ENCODE measurements at regions not wholly inside any gene's neighbourhood (a gene's known extent, or its start where the extent isn't known, plus 50 kb on each side); places are given as distances from the start of the nearest gene placed in this dataset.
"Not testable (repeated sequence)": the region's sequence is repeated elsewhere in the genome, so short reads cannot be mapped to it uniquely, and the experiment has no call there.

DNA sequence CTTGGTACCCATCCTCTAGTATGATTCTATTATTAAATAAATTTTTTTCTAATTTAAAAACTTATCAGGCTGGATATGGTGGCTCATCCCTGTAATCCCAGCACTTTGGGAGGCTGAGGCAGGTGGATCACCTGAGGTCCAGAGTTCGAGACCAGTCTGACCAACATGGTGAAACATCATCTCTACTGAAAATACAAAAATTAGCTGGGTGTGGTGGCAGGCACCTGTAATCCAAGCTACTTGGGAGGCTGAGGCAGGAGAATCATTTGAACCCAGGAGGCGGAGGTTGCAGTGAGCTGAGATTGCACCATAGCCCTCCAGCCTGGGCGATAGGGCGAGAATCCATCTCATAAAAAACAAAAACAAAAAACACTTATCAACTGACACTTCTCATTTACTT is 639.0 kb downstream of the IRS1 start:
- DNase-seq (ENCODE audit: low spot score): not testable (repeated sequence)

DNA sequence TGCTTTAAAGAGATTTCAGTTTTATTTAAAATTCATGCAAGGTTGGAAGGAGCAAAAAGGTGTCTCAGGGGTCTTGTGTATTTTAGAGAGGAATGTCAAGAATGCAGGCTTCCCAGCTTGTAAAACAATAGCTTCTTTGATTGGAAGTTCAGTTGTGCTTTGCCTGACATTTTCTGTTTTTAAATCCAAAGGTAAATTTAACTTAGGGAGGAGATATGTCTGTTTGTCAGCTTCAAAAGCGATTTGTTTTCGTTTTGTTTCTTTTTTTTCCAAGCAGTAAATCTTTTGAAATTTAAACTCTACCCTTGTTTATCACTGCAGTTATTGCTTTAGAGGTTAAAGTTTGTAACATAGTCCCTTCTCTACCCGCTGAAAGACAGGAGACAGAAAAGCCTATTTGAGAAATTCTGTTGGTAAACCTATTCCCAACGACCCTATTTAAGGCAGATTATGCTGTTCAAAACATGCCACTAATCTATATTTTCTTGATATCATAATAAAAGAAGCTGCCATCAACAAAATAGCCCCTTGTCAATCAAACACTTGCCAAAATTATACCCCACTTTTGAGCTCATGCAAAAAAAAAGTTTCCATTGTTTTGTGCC is 639.6 kb downstream of the IRS1 start:
- no peak for DNase-seq (ENCODE audit: low spot score)

DNA sequence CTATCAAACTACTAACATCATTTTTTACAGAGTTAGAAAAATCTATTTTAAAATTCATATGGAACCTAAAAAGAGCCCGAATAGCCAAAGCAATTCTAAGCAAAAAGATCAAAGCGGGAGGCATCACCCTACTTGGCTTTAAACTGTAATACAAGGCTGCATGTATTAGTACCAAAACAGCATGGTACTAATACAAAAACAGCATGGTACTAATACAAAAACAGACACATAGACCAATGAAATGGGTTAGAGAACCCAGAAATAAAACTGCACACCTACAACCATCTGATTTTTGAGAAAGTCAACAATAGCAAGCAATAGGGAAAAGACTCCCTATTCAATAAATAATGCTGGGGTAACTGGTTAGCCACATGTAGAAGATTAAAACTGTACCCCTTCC is 640.7 kb downstream of the IRS1 start:
- DNase-seq (ENCODE audit: low spot score): no peak

DNA sequence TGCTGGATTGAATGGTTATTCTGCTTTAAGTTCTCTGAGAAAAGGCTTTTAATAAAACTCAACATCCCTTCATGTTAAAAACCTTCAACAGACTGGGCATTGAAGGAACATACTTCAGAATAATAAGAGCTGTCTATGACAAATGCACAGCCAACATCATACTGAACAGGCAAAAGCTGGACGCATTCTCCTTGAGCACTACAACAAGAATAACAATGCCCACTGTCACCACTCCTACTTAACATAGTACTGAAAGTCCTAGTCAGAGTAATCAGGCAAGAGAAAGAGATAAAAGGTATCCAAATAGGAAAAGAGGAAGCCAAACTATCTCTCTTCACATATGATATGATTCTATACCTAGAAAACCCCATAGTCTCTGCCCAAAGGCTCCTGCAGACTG is 641.4 kb downstream of the IRS1 start:
- DNase-seq (ENCODE audit: low spot score): no peak

DNA sequence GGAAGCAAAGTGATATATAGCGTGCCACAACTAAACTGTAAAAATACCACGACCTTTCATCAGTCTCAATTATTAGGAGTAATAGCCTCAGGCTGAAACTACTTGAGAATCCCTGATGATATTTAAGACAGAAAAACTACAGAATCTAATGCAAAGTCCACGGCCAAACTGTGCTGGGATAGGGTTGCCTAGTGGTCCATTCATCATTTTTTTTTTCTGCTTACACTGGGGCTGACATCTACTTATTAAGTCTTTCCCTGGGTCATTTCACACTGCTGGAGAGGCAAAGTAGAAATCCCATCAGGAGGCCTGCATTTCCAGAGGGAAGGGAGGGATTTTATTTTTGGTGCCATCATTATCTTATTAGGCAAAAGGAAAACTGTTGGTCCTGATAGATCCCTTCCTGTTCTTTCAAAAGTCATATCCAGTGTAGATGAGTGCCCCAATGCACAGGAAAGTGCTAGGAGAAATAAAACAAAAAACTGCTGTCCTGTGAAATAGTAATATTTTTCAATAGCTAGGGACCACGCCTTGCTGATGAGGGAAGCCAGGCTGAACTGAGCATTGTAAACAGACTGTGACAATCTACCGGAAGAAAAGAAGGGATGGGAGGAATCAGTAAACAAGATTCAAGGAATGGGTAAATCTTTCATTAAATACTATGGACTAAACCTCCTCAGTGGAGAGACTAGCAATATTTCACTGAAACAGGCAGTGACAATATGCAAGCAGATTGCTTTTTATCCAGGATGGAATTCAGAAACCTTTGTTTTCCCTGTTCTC is 644.3 kb downstream of the IRS1 start:
- DNase-seq (ENCODE audit: low spot score): no peak

DNA sequence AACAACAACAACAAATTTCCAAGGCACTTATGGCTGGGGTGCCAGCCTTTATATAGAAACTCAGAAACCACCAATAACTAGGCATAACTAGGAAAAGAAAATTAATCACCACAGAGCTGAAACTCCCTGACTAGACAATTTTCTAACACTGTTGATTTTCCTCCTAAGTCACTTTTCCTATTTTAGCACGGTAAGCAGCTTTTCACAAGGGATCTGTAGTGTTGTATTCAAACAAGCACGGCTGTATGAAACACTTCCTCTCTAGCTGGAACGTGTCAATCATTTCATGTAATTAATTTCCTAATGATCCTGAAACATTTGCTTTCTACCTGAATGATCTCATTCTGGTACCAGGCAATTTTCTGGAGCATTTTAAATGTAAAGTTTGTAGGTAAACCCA is 645.0 kb downstream of the IRS1 start:
- DNase-seq (ENCODE audit: low spot score): no peak

DNA sequence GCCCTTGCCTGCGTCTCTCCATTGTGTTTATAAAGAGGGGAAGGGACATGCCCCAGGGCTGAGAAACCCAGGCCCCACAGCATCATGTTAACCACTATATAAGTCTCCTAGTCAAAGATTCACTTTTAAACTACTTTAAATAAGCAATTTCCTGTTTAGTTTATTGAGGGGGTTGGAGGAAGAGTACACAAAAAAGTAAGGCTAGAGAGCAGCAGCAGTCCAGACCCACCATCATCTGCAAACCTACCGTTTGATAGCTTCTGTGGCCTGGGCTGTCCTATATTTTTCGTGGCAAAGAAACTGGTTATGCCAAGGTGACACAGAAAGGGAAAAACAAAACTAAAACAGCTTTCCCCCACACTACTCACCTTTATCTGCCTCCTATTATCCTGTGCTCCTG is 646.1 kb downstream of the IRS1 start:
- no peak for DNase-seq (ENCODE audit: low spot score)

DNA sequence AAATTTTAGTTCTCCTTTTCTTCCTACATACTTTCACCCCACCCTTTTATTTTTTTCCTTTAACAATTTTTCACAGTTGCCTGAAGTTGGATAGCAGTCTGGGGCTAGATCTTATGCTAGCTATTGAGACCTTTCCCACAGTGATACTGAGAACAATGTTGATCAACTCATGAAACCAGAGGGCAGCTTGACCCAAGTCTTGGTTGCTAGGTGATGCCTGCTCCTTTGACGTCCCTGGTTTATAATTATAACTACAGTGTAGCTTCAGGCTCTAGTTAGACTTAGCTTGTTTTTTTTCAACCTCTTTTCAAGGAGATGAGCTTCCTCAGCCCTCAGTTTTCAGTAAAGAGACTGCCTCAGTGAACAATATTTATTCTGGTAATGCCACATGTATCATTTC is 648.5 kb downstream of the IRS1 start:
- no peak for DNase-seq (ENCODE audit: low spot score)

DNA sequence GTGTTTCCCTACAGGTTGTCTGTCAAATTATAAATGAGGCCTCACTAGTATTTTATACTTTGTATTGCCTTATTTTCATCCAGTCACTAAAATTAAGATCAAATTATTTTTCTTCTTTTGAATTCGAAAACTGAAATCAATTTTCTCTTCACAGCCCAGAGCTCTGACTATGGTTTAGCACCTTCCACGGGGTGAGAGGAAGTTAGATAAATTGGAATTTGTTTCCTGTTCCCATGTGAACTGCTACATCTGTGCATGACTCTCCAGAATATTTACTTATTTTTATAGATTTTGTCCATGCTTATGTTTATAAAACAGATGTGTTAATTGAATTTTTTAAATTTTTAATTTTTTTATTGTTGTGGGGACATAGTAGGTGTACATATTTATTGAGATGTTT is 656.5 kb downstream of the IRS1 start:
- DNase-seq (ENCODE audit: low spot score): no peak

DNA sequence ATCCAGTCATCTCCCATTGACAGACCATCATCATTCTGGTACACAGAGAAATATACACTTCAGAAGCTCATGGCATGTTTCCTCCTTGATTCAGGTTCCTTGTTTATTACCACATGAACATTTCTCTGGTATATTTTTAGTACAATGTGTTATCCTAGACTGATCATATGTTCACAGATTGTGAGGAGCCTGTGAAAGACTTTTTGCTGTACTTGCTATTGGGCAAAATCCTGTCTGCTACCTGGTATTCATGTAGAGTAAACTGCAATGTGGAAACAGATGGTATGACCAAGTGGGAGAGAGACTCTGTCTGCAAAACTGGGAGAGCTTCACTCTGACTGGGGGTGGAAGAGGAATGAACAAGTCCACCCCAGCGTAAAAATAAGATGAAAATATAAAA is 657.2 kb downstream of the IRS1 start:
- DNase-seq (ENCODE audit: low spot score): no peak

DNA sequence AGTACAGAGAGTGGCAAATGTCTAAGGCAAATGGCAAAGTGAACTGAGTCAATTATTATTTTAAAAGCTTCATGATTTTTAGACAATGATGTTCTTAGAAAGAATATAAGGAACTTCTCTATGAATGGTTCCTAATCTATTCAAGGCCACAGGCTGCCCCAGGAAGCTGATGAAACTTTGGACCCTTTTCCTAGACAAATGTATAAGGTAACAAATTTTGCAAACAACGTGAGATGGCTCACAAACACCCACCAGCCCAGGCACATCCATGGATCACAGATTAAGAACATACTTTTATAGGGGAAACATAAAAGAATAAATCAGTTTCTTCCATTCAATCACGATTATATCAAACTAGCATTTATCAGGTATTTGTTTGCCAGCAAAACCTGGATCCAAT is 659.0 kb downstream of the IRS1 start:
- no peak for DNase-seq (ENCODE audit: low spot score)

DNA sequence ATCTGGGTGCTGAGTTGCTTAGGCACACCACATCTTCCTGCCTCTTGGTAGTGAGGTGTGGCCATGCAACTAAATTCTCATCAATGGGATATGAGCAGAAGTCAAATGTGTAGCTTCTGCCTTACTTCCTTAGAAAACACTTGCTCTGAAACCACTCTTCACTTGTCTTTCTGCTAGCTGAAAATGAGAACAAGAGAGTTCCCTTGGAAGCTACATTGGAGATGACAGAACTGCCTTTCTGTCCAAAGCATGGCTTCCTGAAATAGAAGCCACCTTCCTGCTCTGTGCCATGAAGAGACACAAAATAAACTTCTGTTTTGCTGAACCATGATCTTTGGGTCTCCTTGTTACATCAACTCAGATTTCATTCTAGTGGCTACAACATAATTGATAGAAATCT is 659.9 kb downstream of the IRS1 start:
- no peak for DNase-seq (ENCODE audit: low spot score)

DNA sequence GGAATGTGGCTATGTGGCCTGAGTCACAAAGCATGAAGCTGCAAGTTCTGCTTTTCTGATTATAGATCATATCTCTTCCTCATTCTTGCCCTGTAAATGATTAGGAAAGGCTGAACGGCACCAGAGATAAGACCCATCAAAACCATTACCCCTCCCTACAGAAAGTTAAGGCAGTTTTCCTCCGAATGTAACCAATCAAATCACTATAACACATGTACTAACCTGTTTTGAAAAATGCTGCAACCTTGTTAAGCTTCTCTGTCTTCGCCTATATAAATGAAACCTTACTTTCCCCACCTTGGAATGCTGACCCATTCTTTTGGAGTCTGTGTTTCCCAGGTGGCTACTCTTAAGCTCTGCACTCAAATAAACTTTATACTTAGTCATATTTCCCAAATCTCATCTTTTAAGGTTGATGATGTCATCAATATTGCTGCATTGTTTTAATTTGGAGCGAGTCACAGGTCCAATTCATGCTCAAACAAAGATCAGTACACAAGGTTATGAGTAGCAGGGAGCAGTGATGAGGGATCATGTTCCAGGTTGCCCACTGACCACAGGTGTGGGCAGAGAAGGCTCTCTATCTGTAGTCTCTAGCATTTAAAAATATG is 662.3 kb downstream of the IRS1 start:
- DNase-seq (ENCODE audit: low spot score): no peak

DNA sequence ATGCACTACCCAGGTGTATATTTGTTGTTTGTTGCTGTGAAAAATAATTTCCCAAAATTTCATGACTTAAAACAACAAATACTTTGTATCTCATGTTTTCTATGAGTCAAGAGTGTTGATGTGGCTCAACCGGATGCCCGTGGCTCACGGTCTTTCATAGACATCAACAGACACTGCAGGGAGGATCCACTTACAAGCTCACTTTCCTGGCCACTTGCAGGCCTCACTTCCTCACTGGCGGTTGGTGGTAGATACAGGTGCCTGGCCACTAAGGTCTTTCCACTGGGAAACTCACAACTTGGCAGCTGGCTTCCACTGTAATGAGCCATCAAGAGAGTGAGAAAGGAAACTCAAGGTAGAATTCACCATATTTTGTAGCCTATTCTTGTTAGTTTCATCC is 662.9 kb downstream of the IRS1 start:
- no peak for DNase-seq (ENCODE audit: low spot score)

DNA sequence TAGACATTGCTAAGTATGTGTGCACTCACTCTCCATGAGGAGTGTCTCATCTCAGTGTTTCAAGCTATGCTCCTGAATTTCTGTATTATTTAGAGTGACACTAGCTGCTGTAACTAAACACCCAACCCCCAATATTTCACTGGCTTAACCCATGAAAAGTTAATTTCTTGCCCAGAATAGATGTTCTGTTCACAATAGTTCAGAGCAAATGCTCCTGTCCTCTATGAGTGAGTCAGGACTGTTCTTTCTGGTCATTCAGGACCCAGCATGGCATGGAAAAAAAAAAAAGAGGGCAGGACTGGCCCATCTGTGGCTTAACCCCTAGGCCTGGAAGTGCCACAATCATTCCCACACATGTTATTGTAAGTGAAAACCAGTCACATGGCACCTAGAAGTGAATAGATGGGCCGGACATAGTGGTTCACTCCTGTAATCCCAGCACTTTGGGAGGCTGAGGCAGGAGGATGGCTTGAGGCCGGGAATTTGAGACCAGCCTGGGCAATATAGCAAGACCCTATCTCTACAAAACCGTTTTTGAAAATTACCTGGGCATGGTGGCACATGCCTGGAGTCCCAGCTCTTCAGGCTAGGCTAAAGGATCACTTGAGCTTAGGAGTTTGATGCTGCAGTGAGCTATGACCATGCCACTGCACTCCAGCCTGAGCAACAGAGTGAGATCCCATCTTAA is 663.6 kb downstream of the IRS1 start:
- DNase-seq (ENCODE audit: low spot score): no peak

DNA sequence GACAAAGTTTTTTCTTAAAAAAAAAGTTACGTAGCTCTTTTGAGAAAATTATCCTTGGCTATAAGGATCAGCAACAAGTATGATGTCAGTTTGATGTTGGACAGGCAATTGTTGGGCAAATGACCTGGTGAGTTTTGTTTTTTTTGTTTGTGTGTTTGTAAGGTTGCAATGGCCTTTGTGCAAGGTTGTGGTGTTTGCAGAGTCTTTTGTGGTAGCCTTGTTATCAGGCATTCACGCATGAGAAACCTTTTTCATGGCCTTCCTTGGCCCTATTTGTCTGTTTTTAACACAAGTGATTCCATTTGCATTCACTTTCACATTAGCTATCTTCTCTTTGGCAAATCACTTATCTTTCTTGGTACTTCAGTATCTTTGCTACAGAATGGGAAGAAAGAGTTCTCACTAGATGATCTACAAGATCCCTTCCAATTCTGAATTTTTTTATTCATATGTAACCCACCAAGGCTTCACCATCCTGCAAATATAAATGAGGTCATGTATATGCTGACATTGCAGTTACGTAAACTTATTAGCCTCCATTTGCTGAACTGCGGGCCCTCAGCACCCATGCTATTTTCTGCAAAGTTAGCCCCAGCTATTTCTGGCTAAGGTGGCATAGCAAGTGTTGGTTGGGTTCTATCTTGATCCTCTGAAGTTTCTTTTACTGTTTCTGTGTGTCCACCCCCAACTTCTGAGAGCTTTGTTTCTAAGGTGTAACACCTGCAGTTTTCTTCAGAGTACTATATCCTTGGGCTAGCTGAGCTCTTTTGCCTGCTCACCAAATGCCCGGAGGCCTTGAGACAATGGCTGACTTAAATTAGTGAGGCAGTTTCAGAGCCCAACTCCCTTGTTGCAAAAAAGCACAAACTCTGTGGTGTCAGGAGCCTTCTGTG is 667.1 kb downstream of the IRS1 start:
- DNase-seq (ENCODE audit: low spot score): no peak

DNA sequence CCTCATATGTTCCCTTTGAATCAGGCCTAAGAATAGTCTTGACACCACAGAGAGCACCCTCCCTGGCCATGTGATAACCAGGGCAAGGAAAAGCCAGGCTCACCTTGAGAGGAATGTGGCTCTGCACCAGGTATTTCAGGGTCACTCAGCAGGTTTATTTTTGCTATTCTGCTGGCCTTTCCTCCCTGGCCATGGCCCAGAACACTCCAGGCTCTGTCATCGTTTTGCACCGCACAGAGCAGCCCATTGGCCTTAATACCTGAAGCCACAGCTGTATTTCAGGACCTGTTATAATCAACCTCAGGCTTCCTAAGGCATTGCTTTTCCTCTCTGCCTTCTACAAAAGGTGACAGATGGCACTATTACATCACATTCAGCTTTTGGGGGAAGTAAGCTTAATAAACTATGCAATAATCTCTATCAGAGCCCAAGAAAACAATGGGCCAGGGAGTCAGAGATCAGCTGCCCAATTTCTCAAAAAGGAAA is 668.3 kb downstream of the IRS1 start:
- DNase-seq (ENCODE audit: low spot score): no peak

DNA sequence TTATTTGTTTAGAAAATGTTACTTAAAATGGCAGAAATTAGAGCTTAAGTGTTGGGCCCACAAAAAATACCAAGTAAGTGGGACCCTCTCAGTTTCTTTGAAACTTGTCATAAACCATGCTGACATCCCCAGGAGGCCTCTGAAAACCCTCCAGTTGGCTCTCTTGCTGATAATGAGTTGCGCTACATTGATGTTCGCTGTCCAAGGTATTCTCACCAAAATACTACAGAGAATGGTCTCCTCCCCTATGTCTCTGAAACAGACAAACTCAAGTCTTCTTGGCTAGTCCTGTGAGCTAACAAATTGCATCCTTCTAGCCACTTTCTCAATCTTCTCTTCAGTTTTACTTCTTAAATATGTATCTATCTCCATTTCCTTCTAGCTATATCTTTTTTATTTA is 669.4 kb downstream of the IRS1 start:
- DNase-seq (ENCODE audit: low spot score): no peak

DNA sequence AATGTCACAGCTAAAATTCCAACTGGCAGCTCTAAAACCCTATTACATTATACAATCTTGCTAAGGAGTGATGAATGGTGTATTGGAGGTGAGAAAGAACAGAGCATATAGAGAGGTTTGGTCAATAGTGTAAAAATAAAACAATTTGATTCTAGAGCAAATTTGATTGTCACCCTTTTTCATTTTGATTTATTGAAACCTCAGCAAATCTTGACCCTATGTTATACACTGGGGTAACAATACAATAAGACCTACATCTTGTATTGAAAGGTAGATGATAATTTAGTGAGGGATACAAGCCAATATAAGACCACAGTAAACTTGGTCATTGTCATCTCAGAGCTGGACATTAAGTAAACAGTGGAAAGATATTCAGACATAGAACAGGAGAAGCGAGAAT is 671.9 kb downstream of the IRS1 start:
- DNase-seq (ENCODE audit: low spot score): no peak

DNA sequence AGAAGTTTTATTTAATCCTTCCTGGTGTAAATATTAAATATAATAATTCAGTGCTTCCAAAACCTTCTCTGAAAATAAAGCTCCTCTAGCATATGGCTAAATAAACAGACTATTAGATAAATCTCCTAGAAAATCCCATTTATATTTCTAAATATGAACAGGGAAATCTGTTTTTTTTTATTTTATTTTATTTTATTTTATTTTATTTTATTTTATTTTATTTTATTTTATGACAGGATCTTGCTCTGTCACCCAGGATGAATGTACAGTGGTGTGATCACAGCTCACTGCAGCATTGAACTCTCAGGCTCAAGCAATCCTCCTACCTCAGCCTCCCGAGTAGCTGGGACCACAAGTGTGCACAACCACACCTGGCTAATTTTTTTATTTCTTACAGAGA is 673.5 kb downstream of the IRS1 start:
- DNase-seq (ENCODE audit: low spot score): no peak

DNA sequence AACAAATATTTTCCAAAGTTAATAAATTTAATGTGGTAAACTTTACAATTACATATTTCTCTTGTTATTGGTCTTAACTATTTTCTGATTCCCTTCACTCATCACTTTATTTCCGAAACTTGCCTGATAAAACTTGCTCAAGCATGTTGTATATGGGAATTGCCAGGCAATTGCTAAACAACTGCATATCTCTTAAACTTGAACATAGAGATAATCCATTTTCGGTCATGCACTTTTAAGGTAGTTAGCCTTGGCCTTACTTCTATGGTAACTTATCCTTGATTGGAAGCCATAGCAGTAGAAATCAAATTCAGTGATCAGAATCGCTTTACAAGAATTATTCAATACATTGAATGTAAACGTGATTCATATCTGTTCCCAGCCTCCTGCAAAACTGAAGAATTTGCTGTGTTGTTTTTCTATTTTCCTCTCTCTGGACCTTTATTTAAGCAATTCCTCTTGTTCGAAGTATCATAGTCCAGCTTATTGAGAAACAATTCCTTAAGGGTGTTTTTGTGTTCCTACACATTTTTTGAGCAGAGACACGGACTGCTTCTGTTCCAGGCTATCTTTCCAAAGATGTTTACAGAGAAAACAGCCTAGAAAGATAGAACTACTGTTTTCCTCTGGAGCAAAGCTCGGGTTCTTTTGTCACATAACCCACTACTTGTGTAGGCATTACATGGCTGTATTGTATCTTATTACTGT is 674.3 kb downstream of the IRS1 start:
- DNase-seq (ENCODE audit: low spot score): no peak

Data from hematopoietic multipotent progenitor cell treated with erythropoietin and hydrocortisone succinate and interleukin-3 and kit ligand, for 15 days (in vitro differentiated cells).